Endothelial cell of umbilical vein (primary cell): ENCODE measurements at regions not wholly inside any gene's neighbourhood (a gene's known extent, or its start where the extent isn't known, plus 50 kb on each side); places are given as distances from the start of the nearest gene placed in this dataset.

ENCODE experiments used
- BruUV-seq: library from RNA; stranded (reverse); fragments of 400-500 nt; replicated peaks from 2 replicates; lab custom pipeline; 2021; lab: Mats Ljungman, UMichigan
- CTCF ChIA-PET: fragments of 300-600, 350-600 bp; sonication (Branson Sonifier 250); formaldehyde crosslinking; loops from one replicate; lab custom pipeline; 2021; ENCODE audit warnings: antibody characterized with exemption, inconsistent platforms; lab: Charles Lee
- POLR2A ChIA-PET: fragments of 300-600, 350-600 bp; sonication (Branson Sonifier 250); formaldehyde crosslinking; loops from one replicate; lab custom pipeline; 2021; ENCODE audit warnings: antibody characterized with exemption, inconsistent platforms; lab: Charles Lee
- DNase-seq: peaks from one replicate; pipeline ENCODE4 v3.0.0-alpha.2; 2011; ENCODE audit warnings: low read depth, low spot score
- FAIRE-seq: peaks from 2 replicates; lab custom pipeline; 2011; peaks lifted over from hg19 to GRCh38; lab: Jason Lieb, UNC
- H2AFZ ChIP-seq: 2 replicates; pipeline ENCODE4 v1.6.0; 2012; ENCODE audit warnings: low read depth, low read length, control low read depth, inconsistent platforms
- H3K27ac ChIP-seq: 2 replicates; pipeline ENCODE4 v1.5.1; 2011; ENCODE audit warnings: low read depth, mild to moderate bottlenecking, control low read depth, low read length, moderate library complexity; ENCODE audit not compliant: insufficient read depth
- H3K27me3 ChIP-seq, 2 experiments: 2 replicates each; pipeline versions ENCODE4 v1.6.0 to v1.6.1; 2011; ENCODE audit warnings: low read length in 2 of 2, mixed read lengths in 1 of 2; ENCODE audit not compliant: control insufficient read depth in 2 of 2, insufficient read depth in 2 of 2
- H3K36me3 ChIP-seq, 2 experiments: 2 replicates in 1 of 2; 3 replicates in 1 of 2; pipeline ENCODE4 v1.5.1; 2011; ENCODE audit warnings: low read length in 2 of 2, mild to moderate bottlenecking in 1 of 2, moderate library complexity in 1 of 2; ENCODE audit not compliant: control insufficient read depth in 2 of 2, insufficient read depth in 2 of 2; ENCODE audit errors: extremely low read depth in 1 of 2
- H3K4me1 ChIP-seq: 3 replicates; pipeline ENCODE4 v1.5.1; 2011; ENCODE audit warnings: mild to moderate bottlenecking, low read length; ENCODE audit not compliant: control insufficient read depth, insufficient read depth; ENCODE audit errors: extremely low read depth
- H3K4me2 ChIP-seq: 2 replicates; pipeline ENCODE4 v1.6.1; 2011; ENCODE audit warnings: low read length, control low read depth, mixed read lengths; ENCODE audit not compliant: insufficient read depth
- H3K4me3 ChIP-seq, 3 experiments: fragments of 200-600 bp in 1 of 3; sonication (generic), shearing (Covaris generic) in 1 of 3; replicated peaks in 1 of 3; 2 replicates each; pipeline ENCODE4 v1.5.1; 2011 to 2016; ENCODE audit warnings: control low read depth in 3 of 3, low read length in 3 of 3, mild to moderate bottlenecking in 2 of 3, inconsistent platforms in 1 of 3, low read depth in 1 of 3, moderate library complexity in 1 of 3; ENCODE audit not compliant: insufficient read depth in 1 of 3
- H3K79me2 ChIP-seq: 2 replicates; pipeline ENCODE4 v1.6.0; 2012; ENCODE audit warnings: low read length, inconsistent platforms; ENCODE audit not compliant: control insufficient read depth, insufficient read depth
- H3K9ac ChIP-seq: replicated peaks from 2 replicates; pipeline ENCODE3; 2011; ENCODE audit warnings: low read length, control low read depth; ENCODE audit not compliant: insufficient read depth; ENCODE audit errors: extremely low read depth
- H3K9me1 ChIP-seq: replicated peaks from 3 replicates; pipeline ENCODE4 v1.6.0; 2011; ENCODE audit warnings: mild to moderate bottlenecking, low read length; ENCODE audit not compliant: control insufficient read depth, insufficient read depth; ENCODE audit errors: extremely low read depth
- H3K9me3 ChIP-seq: replicated peaks from 2 replicates; pipeline ENCODE4 v1.5.1; 2012; ENCODE audit warnings: low read length, inconsistent platforms; ENCODE audit not compliant: control insufficient read depth, insufficient read depth
- H4K20me1 ChIP-seq: replicated peaks from 2 replicates; pipeline ENCODE3; 2011; ENCODE audit warnings: mild to moderate bottlenecking, low read length; ENCODE audit not compliant: control insufficient read depth, insufficient read depth; ENCODE audit errors: extremely low read depth
- EZH2 ChIP-seq: IDR thresholded peaks from 2 replicates; pipeline ENCODE4 v1.6.1; 2012; ENCODE audit warnings: borderline replicate concordance, low read depth, mild to moderate bottlenecking, moderate library complexity, low read length, inconsistent platforms; ENCODE audit not compliant: severe bottlenecking
- FOS ChIP-seq: IDR thresholded peaks from 2 replicates; pipeline ENCODE4 v1.6.1; 2011; ENCODE audit warnings: mild to moderate bottlenecking, low read length, moderate library complexity, borderline replicate concordance; ENCODE audit not compliant: insufficient read depth
- GATA2 ChIP-seq: IDR thresholded peaks from 2 replicates; pipeline ENCODE4 v1.7.0; 2011; ENCODE audit warnings: low read depth, mild to moderate bottlenecking, moderate library complexity, mixed read lengths, low read length; ENCODE audit not compliant: insufficient read length, insufficient read depth
- JUN ChIP-seq: IDR thresholded peaks from 2 replicates; pipeline ENCODE4 v1.6.1; 2011; ENCODE audit warnings: borderline replicate concordance, low read depth; ENCODE audit not compliant: insufficient read length, insufficient read depth
- MAX ChIP-seq: IDR thresholded peaks from 2 replicates; pipeline ENCODE4 v1.6.1; 2011; ENCODE audit not compliant: insufficient read depth, insufficient read length
- MYC ChIP-seq: IDR thresholded peaks from one replicate; pipeline ENCODE4 v1.6.1; 2011; ENCODE audit warnings: mild to moderate bottlenecking, low read depth, low read length
- POLR2A ChIP-seq: IDR thresholded peaks from 2 replicates; pipeline ENCODE4 v1.6.1; 2012; ENCODE audit warnings: low read depth, mild to moderate bottlenecking, control low read depth, low read length
- POLR2AphosphoS5 ChIP-seq: IDR thresholded peaks from 2 replicates; pipeline ENCODE4 v1.6.1; 2012; ENCODE audit warnings: low read depth, mild to moderate bottlenecking, control low read depth, low read length, moderate library complexity; ENCODE audit not compliant: insufficient read depth
- dilution Hi-C: fragments of 300-500 bp; cut with MboI; formaldehyde crosslinking; loops from one replicate; pipeline ENCODE4 v1.15.0; 2019; ENCODE audit warnings: low sequenced_read_pairs; ENCODE audit not compliant: extremely low pct_ligation_motif_present
- intact Hi-C: fragments of 100-400 bp; cut with micrococcal nuclease; formaldehyde crosslinking; loops from one replicate; pipeline ENCODE4 v1.10.0; 2022
- TF ChIP-seq, protein P1 (sequence below), 2 donors: IDR thresholded peaks; 1 replicate in 1 of 2; 2 replicates in 1 of 2; pipeline ENCODE4 v1.5.1; 2011; ENCODE audit warnings: low read length in 2 of 2, mild to moderate bottlenecking in 2 of 2, moderate library complexity in 2 of 2, control low read depth in 1 of 2, inconsistent platforms in 1 of 2, low read depth in 1 of 2; ENCODE audit not compliant: insufficient read depth in 1 of 2; ENCODE audit errors: extremely low read depth in 1 of 2

DNA sequence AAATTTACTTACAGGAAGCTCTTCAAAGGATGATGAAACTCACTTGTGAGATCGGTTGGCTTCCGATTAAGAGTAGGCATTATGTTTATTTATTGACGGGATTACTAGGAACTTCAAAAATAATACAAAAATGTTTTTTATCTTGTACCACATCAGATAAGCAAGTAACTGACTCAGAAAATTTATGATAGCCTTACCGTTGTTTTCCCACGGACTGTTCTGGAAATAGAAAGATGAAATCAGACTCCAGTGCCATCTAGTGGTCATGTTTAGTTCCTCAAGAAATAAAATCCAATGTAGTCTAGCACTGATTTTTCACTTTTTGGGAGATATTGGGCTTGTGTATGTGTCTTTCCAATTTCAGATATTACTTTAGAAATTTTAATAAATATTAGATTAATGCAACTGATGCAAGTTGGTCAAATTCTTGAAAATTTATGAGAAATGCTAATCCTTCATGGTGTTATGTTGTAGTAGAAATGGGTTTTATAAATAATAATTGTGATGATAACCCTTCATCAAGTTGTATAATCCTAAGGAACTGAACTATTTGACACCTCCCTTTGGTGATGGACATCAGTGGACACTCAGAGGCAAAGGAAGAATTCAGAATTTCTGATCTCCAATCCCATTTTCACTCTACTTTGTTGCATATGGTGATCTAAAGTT, 168.8 kb downstream of the TMEM26 start:
- no TSS peak for BruUV-seq
- no peak overlapping the region for H3K9ac ChIP-seq
- ChIA-PET CTCF (interaction anchor here (0.6 to 2.9 kb wide), 20 partner anchors 8 to 839 kb away, joined by 3 to 20 read pairs (median 4); no protein-coding TSS in a partner anchor), POLR2A (no interaction called here)
- H4K20me1 ChIP-seq = no peaks in the 10 kb centered on the region
- no peaks in the 10 kb centered on the region for H3K27me3 ChIP-seq
- TF ChIP-seq EZH2 = no peak
- TF ChIP-seq MYC = no peak
- TF ChIP-seq, protein P1, sequence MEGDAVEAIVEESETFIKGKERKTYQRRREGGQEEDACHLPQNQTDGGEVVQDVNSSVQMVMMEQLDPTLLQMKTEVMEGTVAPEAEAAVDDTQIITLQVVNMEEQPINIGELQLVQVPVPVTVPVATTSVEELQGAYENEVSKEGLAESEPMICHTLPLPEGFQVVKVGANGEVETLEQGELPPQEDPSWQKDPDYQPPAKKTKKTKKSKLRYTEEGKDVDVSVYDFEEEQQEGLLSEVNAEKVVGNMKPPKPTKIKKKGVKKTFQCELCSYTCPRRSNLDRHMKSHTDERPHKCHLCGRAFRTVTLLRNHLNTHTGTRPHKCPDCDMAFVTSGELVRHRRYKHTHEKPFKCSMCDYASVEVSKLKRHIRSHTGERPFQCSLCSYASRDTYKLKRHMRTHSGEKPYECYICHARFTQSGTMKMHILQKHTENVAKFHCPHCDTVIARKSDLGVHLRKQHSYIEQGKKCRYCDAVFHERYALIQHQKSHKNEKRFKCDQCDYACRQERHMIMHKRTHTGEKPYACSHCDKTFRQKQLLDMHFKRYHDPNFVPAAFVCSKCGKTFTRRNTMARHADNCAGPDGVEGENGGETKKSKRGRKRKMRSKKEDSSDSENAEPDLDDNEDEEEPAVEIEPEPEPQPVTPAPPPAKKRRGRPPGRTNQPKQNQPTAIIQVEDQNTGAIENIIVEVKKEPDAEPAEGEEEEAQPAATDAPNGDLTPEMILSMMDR (IDR thresholded peaks at IDR 0.05; ENCODE audit: extremely low read depth in 1 of 2, insufficient read depth in 1 of 2, low read depth in 1 of 2, low read length in 2 of 2) = peak; percentile 39 to 48
- TF ChIP-seq POLR2AphosphoS5 = no peak
- no peak for TF ChIP-seq MAX
- peak; percentile 86 for TF ChIP-seq GATA2
- peak; percentile 43 for TF ChIP-seq FOS
- TF ChIP-seq POLR2A = no peak
- peak; percentile 44 for TF ChIP-seq JUN
- intact Hi-C loops = loop anchor here (1.0 to 10.0 kb wide), 8 partner anchors 144 to 837 kb away; no protein-coding TSS in a partner anchor
- H3K4me3 ChIP-seq = no peak overlapping the region
- no peak overlapping the region for H2AFZ ChIP-seq
- H3K27ac ChIP-seq = no peak overlapping the region
- H3K9me1 ChIP-seq = no peaks in the 10 kb centered on the region
- dilution Hi-C loops = no loop called here
- H3K36me3 ChIP-seq = no peaks in the 10 kb centered on the region
- FAIRE-seq = peak; percentile 84
- no peaks in the 10 kb centered on the region for H3K79me2 ChIP-seq
- H3K4me1 ChIP-seq = peaks cover 12% of the 10 kb centered on the region
- H3K9me3 ChIP-seq = no peaks in the 10 kb centered on the region
- H3K4me2 ChIP-seq = peak overlapping the region; percentile 86
- DNase-seq = peak; percentile 83
